OCI-LY1 (cell line): ENCODE measurements at regions not wholly inside any gene's neighbourhood (a gene's known extent, or its start where the extent isn't known, plus 50 kb on each side); places are given as distances from the start of the nearest gene placed in this dataset.

Source experiments
- H2AFZ ChIP-seq: fragments of 200-600 bp; sonication (generic), shearing (Covaris generic); 2 replicates; pipeline ENCODE4 v1.6.0; 2014; ENCODE audit warnings: antibody characterized with exemption, mild to moderate bottlenecking, low read length
- H3F3A ChIP-seq: fragments of 200-600 bp; sonication (generic), shearing (Covaris generic); 2 replicates; pipeline ENCODE4 v1.6.0; 2014; ENCODE audit warnings: mild to moderate bottlenecking, antibody characterized with exemption, low read length, moderate library complexity; ENCODE audit not compliant: insufficient read depth
- H3K27ac ChIP-seq: fragments of 200-600 bp; sonication (generic); 2 replicates; pipeline ENCODE4 v1.5.1; 2014; ENCODE audit warnings: low read length, mixed run types, mild to moderate bottlenecking, low read depth; ENCODE audit not compliant: poor library complexity, severe bottlenecking
- H3K27me3 ChIP-seq: fragments of 200-600 bp; sonication (generic); 2 replicates; pipeline ENCODE4 v1.6.0; 2014; ENCODE audit warnings: antibody characterized with exemption, mild to moderate bottlenecking, low read length, moderate library complexity; ENCODE audit not compliant: insufficient read depth
- H3K36me3 ChIP-seq: fragments of 200-600 bp; sonication (generic); 2 replicates; pipeline ENCODE4 v1.6.1; 2014; ENCODE audit warnings: mild to moderate bottlenecking, antibody characterized with exemption, low read length, moderate library complexity, mixed read lengths; ENCODE audit not compliant: insufficient read depth
- H3K4me1 ChIP-seq: fragments of 200-600 bp; sonication (generic); 2 replicates; pipeline ENCODE4 v1.5.1; 2014; ENCODE audit warnings: mild to moderate bottlenecking, low read length, moderate library complexity; ENCODE audit not compliant: insufficient read depth, severe bottlenecking
- H3K4me2 ChIP-seq: fragments of 200-600 bp; sonication (generic), shearing (Covaris generic); 2 replicates; pipeline ENCODE4 v1.6.1; 2014; ENCODE audit warnings: low read length
- H3K4me3 ChIP-seq: fragments of 200-600 bp; sonication (generic); 2 replicates; pipeline ENCODE4 v1.5.1; 2014; ENCODE audit warnings: low read length, low read depth, mild to moderate bottlenecking, mixed read lengths; ENCODE audit not compliant: poor library complexity, severe bottlenecking
- H3K79me2 ChIP-seq: fragments of 200-600 bp; shearing (Covaris generic); 2 replicates; pipeline ENCODE4 v1.6.1; 2016; ENCODE audit warnings: mixed run types, low read length, mixed read lengths; ENCODE audit not compliant: insufficient read depth
- H3K9ac ChIP-seq: fragments of 200-600 bp; sonication (generic), shearing (Covaris generic); 2 replicates; pipeline ENCODE4 v1.6.1; 2014; ENCODE audit warnings: mild to moderate bottlenecking, low read length, mixed read lengths
- H3K9me2 ChIP-seq: fragments of 200-600 bp; sonication (generic), shearing (Covaris generic); 2 replicates; pipeline ENCODE4 v1.6.1; 2014; ENCODE audit warnings: low read depth, mild to moderate bottlenecking, low read length, mixed read lengths
- H3K9me3 ChIP-seq: fragments of 200-600 bp; shearing (Covaris generic); 2 replicates; pipeline ENCODE4 v1.6.1; 2014; ENCODE audit warnings: low read length, mixed read lengths
- H4K20me1 ChIP-seq: fragments of 200-600 bp; sonication (generic), shearing (Covaris generic); 2 replicates; pipeline ENCODE4 v1.6.0; 2016; ENCODE audit warnings: mild to moderate bottlenecking, low read length; ENCODE audit not compliant: insufficient read depth
- EZH2 ChIP-seq: fragments of 200-600 bp; sonication (generic), shearing (Covaris generic); IDR thresholded peaks from 2 replicates; pipeline ENCODE4 v1.8.0; 2017; ENCODE audit warnings: borderline replicate concordance, mixed run types, mild to moderate bottlenecking, antibody characterized with exemption, low read length, moderate library complexity, mixed read lengths
- TF ChIP-seq, protein P1 (sequence below): fragments of 200-600 bp; sonication (generic), shearing (Covaris generic); IDR thresholded peaks from 2 replicates; pipeline ENCODE4 v1.5.1; 2017; ENCODE audit warnings: mild to moderate bottlenecking, antibody characterized with exemption, low read length, moderate library complexity, mixed read lengths

DNA sequence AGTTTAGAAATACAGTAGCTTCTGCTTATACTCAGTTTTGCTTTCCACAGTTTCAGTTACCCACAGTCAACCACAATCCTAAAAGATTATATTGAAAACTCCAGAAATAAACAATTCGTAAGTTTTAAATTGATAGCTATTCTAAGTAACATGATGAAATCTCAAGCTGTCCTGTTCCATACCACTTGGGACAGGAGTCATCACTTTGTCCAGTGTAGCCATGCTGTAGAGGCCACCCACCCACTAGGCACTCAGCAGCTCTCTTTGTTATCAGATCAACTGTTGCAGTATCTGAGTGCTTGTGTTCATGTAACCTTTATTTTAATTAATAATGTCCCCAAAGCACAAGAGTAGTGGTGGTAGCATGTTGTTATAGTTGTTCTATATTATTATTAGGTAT, 117.5 kb upstream of the IQCM start:
- no peaks in the 10 kb centered on the region for H4K20me1 ChIP-seq
- H3K9me3 ChIP-seq: no peaks in the 10 kb centered on the region
- no peak overlapping the region for H3K9ac ChIP-seq
- no peak overlapping the region for H3K4me3 ChIP-seq
- no peak overlapping the region for H2AFZ ChIP-seq
- H3K4me2 ChIP-seq: no peak overlapping the region
- no peaks in the 10 kb centered on the region for H3K36me3 ChIP-seq
- no peaks in the 10 kb centered on the region for H3K9me2 ChIP-seq
- H3K27me3 ChIP-seq: no peaks in the 10 kb centered on the region
- H3K79me2 ChIP-seq: no peaks in the 10 kb centered on the region
- H3F3A ChIP-seq: no peaks in the 10 kb centered on the region
- no peaks in the 10 kb centered on the region for H3K4me1 ChIP-seq
- no peak overlapping the region for H3K27ac ChIP-seq
- TF ChIP-seq, protein P1, sequence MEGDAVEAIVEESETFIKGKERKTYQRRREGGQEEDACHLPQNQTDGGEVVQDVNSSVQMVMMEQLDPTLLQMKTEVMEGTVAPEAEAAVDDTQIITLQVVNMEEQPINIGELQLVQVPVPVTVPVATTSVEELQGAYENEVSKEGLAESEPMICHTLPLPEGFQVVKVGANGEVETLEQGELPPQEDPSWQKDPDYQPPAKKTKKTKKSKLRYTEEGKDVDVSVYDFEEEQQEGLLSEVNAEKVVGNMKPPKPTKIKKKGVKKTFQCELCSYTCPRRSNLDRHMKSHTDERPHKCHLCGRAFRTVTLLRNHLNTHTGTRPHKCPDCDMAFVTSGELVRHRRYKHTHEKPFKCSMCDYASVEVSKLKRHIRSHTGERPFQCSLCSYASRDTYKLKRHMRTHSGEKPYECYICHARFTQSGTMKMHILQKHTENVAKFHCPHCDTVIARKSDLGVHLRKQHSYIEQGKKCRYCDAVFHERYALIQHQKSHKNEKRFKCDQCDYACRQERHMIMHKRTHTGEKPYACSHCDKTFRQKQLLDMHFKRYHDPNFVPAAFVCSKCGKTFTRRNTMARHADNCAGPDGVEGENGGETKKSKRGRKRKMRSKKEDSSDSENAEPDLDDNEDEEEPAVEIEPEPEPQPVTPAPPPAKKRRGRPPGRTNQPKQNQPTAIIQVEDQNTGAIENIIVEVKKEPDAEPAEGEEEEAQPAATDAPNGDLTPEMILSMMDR: no peak
- TF ChIP-seq EZH2: no peak

DNA sequence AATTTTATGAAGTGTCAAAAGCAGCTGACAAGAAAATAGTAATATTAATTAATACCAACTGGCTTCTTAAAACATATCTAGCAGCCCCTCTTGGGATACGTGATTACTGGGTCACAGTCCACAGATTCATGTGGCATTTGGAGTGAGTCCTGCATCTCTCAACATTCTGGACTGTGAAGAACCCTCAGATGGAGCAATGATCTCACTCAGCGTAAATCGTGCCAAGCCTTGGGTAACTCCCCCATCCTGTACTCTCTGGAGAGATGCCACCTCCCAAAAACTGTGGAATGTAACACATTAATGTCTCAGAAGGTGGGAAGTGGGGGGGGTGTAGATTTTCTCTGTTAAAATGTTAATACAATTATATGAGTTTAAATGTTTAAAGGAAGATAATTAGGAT, 118.2 kb upstream of the IQCM start:
- no peak overlapping the region for H3K4me2 ChIP-seq
- H3K9me3 ChIP-seq: no peaks in the 10 kb centered on the region
- H3K9me2 ChIP-seq: no peaks in the 10 kb centered on the region
- no peak overlapping the region for H3K9ac ChIP-seq
- H3K4me1 ChIP-seq: no peaks in the 10 kb centered on the region
- H3K79me2 ChIP-seq: no peaks in the 10 kb centered on the region
- no peak overlapping the region for H3K4me3 ChIP-seq
- no peaks in the 10 kb centered on the region for H3K36me3 ChIP-seq
- no peaks in the 10 kb centered on the region for H4K20me1 ChIP-seq
- no peak overlapping the region for H3K27ac ChIP-seq
- no peak overlapping the region for H2AFZ ChIP-seq
- H3K27me3 ChIP-seq: no peaks in the 10 kb centered on the region
- H3F3A ChIP-seq: no peaks in the 10 kb centered on the region
- TF ChIP-seq, protein P1: no peak
- TF ChIP-seq EZH2: no peak

DNA sequence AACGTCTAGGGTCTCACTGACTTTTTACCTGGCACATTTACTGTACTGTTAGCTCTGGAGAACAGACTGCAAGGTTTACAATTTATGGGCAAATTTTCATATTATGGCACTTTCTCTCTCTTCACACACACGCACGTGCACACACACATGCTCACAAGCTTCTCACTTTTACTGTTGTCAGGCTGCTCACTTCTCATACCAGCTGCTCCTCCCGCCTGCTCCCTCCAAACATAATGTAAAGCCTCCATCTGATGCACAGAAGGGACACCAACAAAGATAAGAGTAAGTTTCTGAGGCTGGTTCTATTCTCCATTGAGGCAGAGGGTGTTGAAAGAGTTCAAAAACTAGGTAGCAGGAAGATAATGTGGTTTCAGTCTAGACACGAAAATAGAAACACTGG, 128.9 kb upstream of the DCLK2 start:
- Histone ChIP-seq H3K9me3 (no peaks in the 10 kb centered on the region), H3K9me2 (no peaks in the 10 kb centered on the region), H3K9ac (no peak overlapping the region), H3K36me3 (no peaks in the 10 kb centered on the region), H3K4me2 (no peak overlapping the region), H3K27me3 (no peaks in the 10 kb centered on the region), H3K27ac (no peak overlapping the region), H4K20me1 (no peaks in the 10 kb centered on the region), H3K4me1 (no peaks in the 10 kb centered on the region), H2AFZ (no peak overlapping the region), H3F3A (no peaks in the 10 kb centered on the region), H3K79me2 (no peaks in the 10 kb centered on the region), H3K4me3 (no peak overlapping the region)
- TF ChIP-seq EZH2: no peak
- TF ChIP-seq, protein P1: no peak
